Liver (tissue), 3 donors: ENCODE measurements at regions not wholly inside any gene's neighbourhood (a gene's known extent, or its start where the extent isn't known, plus 50 kb on each side); places are given as distances from the start of the nearest gene placed in this dataset.
"Not testable (repeated sequence)": the region's sequence is repeated elsewhere in the genome, so short reads cannot be mapped to it uniquely, and the experiment has no call there.

Experiments used
- FOXA1 ChIP-seq: IDR thresholded peaks from 2 replicates; pipeline ENCODE4 v1.6.1; 2016; ENCODE audit warnings: antibody characterized with exemption
- RAD21 ChIP-seq, 2 donors: IDR thresholded peaks; 2 replicates each; pipeline ENCODE4 v1.6.1; 2016; ENCODE audit warnings: antibody characterized with exemption in 2 of 2, mild to moderate bottlenecking in 2 of 2
- TAF1 ChIP-seq: conservative IDR thresholded peaks from 2 replicates; pipeline ENCODE4 v1.6.1; 2016; ENCODE audit warnings: antibody characterized with exemption, mild to moderate bottlenecking
- TF ChIP-seq, protein P1 (sequence below): fragments of 150-350 bp; IDR thresholded peaks from 2 replicates; pipeline ENCODE4 v1.5.1; 2017; ENCODE audit warnings: improper control_type of control experiment, low read depth, low read length; ENCODE audit not compliant: missing input control
- donor health status: healthy.
- donor health status: healthy.

- TF ChIP-seq RAD21 (IDR thresholded peaks at IDR 0.05); FOXA1; TAF1: not testable (repeated sequence)
- TF ChIP-seq, protein P1, sequence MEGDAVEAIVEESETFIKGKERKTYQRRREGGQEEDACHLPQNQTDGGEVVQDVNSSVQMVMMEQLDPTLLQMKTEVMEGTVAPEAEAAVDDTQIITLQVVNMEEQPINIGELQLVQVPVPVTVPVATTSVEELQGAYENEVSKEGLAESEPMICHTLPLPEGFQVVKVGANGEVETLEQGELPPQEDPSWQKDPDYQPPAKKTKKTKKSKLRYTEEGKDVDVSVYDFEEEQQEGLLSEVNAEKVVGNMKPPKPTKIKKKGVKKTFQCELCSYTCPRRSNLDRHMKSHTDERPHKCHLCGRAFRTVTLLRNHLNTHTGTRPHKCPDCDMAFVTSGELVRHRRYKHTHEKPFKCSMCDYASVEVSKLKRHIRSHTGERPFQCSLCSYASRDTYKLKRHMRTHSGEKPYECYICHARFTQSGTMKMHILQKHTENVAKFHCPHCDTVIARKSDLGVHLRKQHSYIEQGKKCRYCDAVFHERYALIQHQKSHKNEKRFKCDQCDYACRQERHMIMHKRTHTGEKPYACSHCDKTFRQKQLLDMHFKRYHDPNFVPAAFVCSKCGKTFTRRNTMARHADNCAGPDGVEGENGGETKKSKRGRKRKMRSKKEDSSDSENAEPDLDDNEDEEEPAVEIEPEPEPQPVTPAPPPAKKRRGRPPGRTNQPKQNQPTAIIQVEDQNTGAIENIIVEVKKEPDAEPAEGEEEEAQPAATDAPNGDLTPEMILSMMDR, result not testable (repeated sequence)
Measured at GRCh38 chr21:18567770-18568169, 164.2 kb upstream of the TMPRSS15 start.
